ENCODE measurements at regions not wholly inside any gene's neighbourhood (a gene's known extent, or its start where the extent isn't known, plus 50 kb on each side); places are given as distances from the start of the nearest gene placed in this dataset.
"Not testable (repeated sequence)": the region's sequence is repeated elsewhere in the genome, so short reads cannot be mapped to it uniquely, and the experiment has no call there.

GRCh38 chr12:66808606-66809005 is 129.7 kb upstream of the GRIP1 start:
- no peaks in the 10 kb centered on the region for H3K4me1 ChIP-seq
- H3K27me3 ChIP-seq: no peaks in the 10 kb centered on the region
- TF ChIP-seq, protein P1, sequence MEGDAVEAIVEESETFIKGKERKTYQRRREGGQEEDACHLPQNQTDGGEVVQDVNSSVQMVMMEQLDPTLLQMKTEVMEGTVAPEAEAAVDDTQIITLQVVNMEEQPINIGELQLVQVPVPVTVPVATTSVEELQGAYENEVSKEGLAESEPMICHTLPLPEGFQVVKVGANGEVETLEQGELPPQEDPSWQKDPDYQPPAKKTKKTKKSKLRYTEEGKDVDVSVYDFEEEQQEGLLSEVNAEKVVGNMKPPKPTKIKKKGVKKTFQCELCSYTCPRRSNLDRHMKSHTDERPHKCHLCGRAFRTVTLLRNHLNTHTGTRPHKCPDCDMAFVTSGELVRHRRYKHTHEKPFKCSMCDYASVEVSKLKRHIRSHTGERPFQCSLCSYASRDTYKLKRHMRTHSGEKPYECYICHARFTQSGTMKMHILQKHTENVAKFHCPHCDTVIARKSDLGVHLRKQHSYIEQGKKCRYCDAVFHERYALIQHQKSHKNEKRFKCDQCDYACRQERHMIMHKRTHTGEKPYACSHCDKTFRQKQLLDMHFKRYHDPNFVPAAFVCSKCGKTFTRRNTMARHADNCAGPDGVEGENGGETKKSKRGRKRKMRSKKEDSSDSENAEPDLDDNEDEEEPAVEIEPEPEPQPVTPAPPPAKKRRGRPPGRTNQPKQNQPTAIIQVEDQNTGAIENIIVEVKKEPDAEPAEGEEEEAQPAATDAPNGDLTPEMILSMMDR (IDR thresholded peaks at IDR 0.05; ENCODE audit: low read depth, low read length): no peak
- no peaks in the 10 kb centered on the region for H3K36me3 ChIP-seq
- no peak for DNase-seq
- H3K9me3 ChIP-seq: no peaks in the 10 kb centered on the region
- H3K4me3 ChIP-seq (ENCODE audit: low read depth, low read length): no peak overlapping the region

GRCh38 chr12:66813137-66813892 is 134.4 kb upstream of the GRIP1 start:
- H3K9me3 ChIP-seq: no peaks in the 10 kb centered on the region
- no peak overlapping the region for H3K4me3 ChIP-seq (ENCODE audit: low read depth, low read length)
- TF ChIP-seq, protein P1 (IDR thresholded peaks at IDR 0.05; ENCODE audit: low read depth, low read length): no peak
- no peaks in the 10 kb centered on the region for H3K36me3 ChIP-seq
- no peak for DNase-seq
- no peaks in the 10 kb centered on the region for H3K27me3 ChIP-seq
- H3K4me1 ChIP-seq: no peaks in the 10 kb centered on the region

- Histone ChIP-seq H3K4me1 (no peaks in the 10 kb centered on the region), H3K36me3 (no peaks in the 10 kb centered on the region), H3K4me3 (ENCODE audit: low read depth, low read length) (no peak overlapping the region), H3K27me3 (no peaks in the 10 kb centered on the region), H3K9me3 (no peaks in the 10 kb centered on the region)
- no peak for DNase-seq
- TF ChIP-seq, protein P1 (IDR thresholded peaks at IDR 0.05; ENCODE audit: low read depth, low read length): no peak
Observed at GRCh38 chr12:66819587-66819986, 140.7 kb upstream of the GRIP1 start.

GRCh38 chr12:66822961-66823360 is 144.1 kb upstream of the GRIP1 start:
- no peaks in the 10 kb centered on the region for H3K4me1 ChIP-seq
- no peaks in the 10 kb centered on the region for H3K36me3 ChIP-seq
- TF ChIP-seq, protein P1 (IDR thresholded peaks at IDR 0.05; ENCODE audit: low read depth, low read length): no peak
- no peaks in the 10 kb centered on the region for H3K9me3 ChIP-seq
- no peak overlapping the region for H3K4me3 ChIP-seq (ENCODE audit: low read depth, low read length)
- no peak for DNase-seq
- no peaks in the 10 kb centered on the region for H3K27me3 ChIP-seq

DNA sequence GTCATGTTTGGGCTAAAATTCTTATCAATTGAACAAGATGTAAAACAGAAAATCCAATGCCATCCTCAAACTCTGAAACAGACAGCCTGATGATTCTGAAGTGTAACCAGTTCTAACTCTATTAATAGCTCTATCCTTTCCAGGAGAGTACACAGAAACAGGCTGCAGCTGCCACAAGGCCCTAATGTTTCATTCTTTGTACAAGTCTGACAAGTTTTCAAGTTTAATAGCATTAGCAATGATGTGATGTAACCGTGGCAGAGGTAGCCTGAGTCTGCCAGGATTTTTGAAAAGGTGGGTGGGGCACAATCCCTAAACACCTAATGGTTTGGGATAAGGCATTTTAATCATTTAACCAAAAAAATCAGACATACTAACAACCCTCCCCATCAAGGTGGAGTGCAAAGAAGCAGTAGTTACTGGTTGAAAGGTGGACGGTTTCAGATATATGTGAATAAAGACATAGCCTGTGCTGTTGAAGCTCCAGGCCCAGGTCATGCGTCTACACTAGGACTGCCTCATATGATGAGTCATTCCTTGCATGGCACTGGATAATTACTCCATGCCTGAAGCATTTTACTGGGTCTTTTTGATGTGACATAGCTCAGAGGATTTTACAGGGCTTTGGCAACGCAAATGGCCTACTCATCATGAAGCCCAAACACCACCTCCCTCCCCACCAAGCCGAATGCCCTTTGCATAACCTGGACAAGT is 145.1 kb upstream of the GRIP1 start:
- TF ChIP-seq, protein P1 (IDR thresholded peaks at IDR 0.05; ENCODE audit: low read depth, low read length): no peak
- no peak for DNase-seq

GRCh38 chr12:66825921-66826320 is 147.0 kb upstream of the GRIP1 start:
- H3K4me3 ChIP-seq (ENCODE audit: low read depth, low read length); H3K36me3 ChIP-seq; H3K9me3 ChIP-seq; DNase-seq; H3K27me3 ChIP-seq; H3K4me1 ChIP-seq: not testable (repeated sequence)

More for the DNA sequence above, 145.1 kb upstream of the GRIP1 start:
- no peaks in the 10 kb centered on the region for H3K27me3 ChIP-seq
- H3K9me3 ChIP-seq: no peaks in the 10 kb centered on the region
- no peaks in the 10 kb centered on the region for H3K4me1 ChIP-seq
- no peaks in the 10 kb centered on the region for H3K36me3 ChIP-seq
- no peak overlapping the region for H3K4me3 ChIP-seq (ENCODE audit: low read depth, low read length)
